Ascending aorta (tissue), 2 donors: ENCODE measurements at regions not wholly inside any gene's neighbourhood (a gene's known extent, or its start where the extent isn't known, plus 50 kb on each side); places are given as distances from the start of the nearest gene placed in this dataset.

Source experiments
- DNase-seq, 2 donors: peaks; one replicate each; pipeline ENCODE4 v3.0.0-alpha.2; 2019; ENCODE audit warnings: low spot score in 2 of 2
- H3K27ac ChIP-seq, 2 donors: fragments of 200-600 bp; sonication (generic); one replicate each; pipeline ENCODE4 v1.5.1; 2016 to 2017; ENCODE audit warnings: mild to moderate bottlenecking in 1 of 2
- H3K27me3 ChIP-seq: fragments of 200-600 bp; sonication (generic); one replicate; pipeline ENCODE4 v1.5.1; 2017
- H3K36me3 ChIP-seq, 2 donors: fragments of 200-600 bp; sonication (generic); one replicate each; pipeline ENCODE4 v1.5.1; 2016
- H3K4me1 ChIP-seq, 2 donors: fragments of 200-600 bp; sonication (generic); one replicate each; pipeline ENCODE4 v1.5.1; 2016 to 2017; ENCODE audit warnings: mild to moderate bottlenecking in 1 of 2
- H3K4me3 ChIP-seq, 2 donors: fragments of 200-600 bp; sonication (generic); one replicate each; pipeline ENCODE4 v1.5.1; 2016 to 2017; ENCODE audit warnings: mild to moderate bottlenecking in 1 of 2
- H3K9me3 ChIP-seq, 2 donors: fragments of 200-600 bp; sonication (generic); one replicate each; pipeline ENCODE4 v1.5.1; 2016
- CTCF ChIP-seq, 3 experiments: fragments of 200-600 bp in 2 of 3; fragments of 450-650 bp in 1 of 3; sonication (generic) in 2 of 3; IDR thresholded peaks; one replicate each; pipeline ENCODE4 v1.5.1; 2016 to 2019; ENCODE audit warnings: antibody characterized with exemption in 3 of 3, mild to moderate bottlenecking in 1 of 3, moderate library complexity in 1 of 3
- intact Hi-C: fragments of 100-400 bp; cut with DNase I; formaldehyde crosslinking; loops from one replicate; pipeline ENCODE4 v1.15.1; 2023

- Histone ChIP-seq H3K36me3 (no peaks in the 10 kb centered on the region), H3K9me3 (no peaks in the 10 kb centered on the region), H3K27ac (no peak overlapping the region), H3K4me3 (no peak overlapping the region), H3K27me3 (no peaks in the 10 kb centered on the region), H3K4me1 (peaks cover 0 to 2% of the 10 kb centered on the region in 2 donors)
- intact Hi-C loops = no loop called here
- DNase-seq = no peak
- no peak for TF ChIP-seq CTCF (IDR thresholded peaks at IDR 0.05)
Measured at GRCh38 chr5:91472631-91473030, 89.5 kb upstream of the ARRDC3 start.

- no peak for TF ChIP-seq CTCF (IDR thresholded peaks at IDR 0.05)
- peak in 1 of 2 donors; percentile 63 for DNase-seq
- no peaks in the 10 kb centered on the region for H3K9me3 ChIP-seq
- peak overlapping the region in 1 of 2 donors; percentile 18 for H3K4me3 ChIP-seq
- no peaks in the 10 kb centered on the region for H3K27me3 ChIP-seq
- intact Hi-C loops = no loop called here
- peaks cover 0 to 2% of the 10 kb centered on the region in 2 donors for H3K4me1 ChIP-seq
- H3K36me3 ChIP-seq = no peaks in the 10 kb centered on the region
- peak overlapping the region; percentile 36 to 43 for H3K27ac ChIP-seq
Measured at GRCh38 chr5:91469517-91470165, 86.5 kb upstream of the ARRDC3 start.

DNA sequence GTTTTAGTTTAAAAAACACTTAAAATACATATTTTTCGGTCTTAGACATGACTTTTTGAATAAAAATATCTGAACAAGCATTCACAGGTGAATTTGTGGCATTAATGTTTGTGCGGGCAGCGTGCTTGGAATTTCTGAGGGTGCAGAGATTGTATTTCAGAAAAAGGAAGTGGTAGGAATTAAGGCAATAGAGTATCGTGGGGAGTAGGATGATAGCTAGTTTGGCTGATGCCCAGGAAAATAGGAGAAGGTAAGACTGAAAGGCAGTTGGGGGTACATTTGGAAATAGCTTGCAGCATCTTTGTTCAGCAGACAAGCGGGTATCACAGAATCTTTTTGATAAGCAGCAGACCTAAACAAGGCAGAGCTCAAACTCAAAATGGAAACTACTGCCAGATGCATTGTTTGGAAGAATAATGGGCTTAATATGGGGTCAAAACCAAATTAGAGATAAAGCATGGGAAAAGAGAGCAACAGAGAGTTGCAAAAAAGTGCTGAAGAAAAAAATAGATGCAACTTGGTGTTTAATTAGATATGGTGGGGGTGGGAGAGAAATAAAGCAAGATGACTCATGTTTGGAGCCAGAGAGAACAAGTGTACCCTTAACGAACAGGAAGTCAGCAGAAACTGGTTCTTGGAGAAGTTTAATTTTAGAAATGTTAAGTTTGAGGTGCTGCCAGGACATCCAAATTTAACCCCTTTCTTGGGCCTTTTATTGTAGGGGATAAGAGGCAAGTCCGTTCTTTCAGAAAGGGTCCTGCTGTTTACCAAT is 85.7 kb upstream of the ARRDC3 start:
- TF ChIP-seq CTCF (IDR thresholded peaks at IDR 0.05) = no peak
- H3K4me3 ChIP-seq = peak overlapping the region in 1 of 2 donors; percentile 18
- peak overlapping the region; percentile 36 to 43 for H3K27ac ChIP-seq
- peaks cover 0 to 2% of the 10 kb centered on the region in 2 donors for H3K4me1 ChIP-seq
- H3K36me3 ChIP-seq = no peaks in the 10 kb centered on the region
- no peaks in the 10 kb centered on the region for H3K27me3 ChIP-seq
- DNase-seq = no peak
- intact Hi-C loops = no loop called here
- no peaks in the 10 kb centered on the region for H3K9me3 ChIP-seq

GRCh38 chr5:91464886-91465646 is 81.9 kb upstream of the ARRDC3 start:
- Histone ChIP-seq H3K36me3 (no peaks in the 10 kb centered on the region), H3K4me3 (no peak overlapping the region), H3K4me1 (no peaks in the 10 kb centered on the region), H3K27me3 (no peaks in the 10 kb centered on the region), H3K9me3 (peaks cover 0 to 2% of the 10 kb centered on the region in 2 donors), H3K27ac (no peak overlapping the region)
- TF ChIP-seq CTCF (IDR thresholded peaks at IDR 0.05) = no peak
- DNase-seq = no peak
- intact Hi-C loops = no loop called here

DNA sequence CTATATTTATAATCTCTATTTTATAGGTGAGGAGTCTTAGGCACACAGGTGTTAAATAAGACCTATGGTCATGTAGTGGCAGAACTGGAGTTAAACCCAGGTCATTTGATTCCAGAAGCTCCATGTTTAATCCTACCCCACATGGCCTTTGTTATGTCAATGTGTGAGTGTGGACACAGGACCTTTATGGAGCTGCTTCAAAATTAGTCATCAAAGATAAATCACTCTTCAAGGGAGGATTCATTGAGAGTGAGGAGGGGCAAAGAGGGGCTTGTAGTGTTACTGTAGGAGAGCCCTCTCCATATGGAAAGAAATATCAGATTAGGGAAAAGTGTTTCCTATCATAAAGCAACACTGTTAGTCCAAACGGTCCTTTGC is 74.6 kb upstream of the ARRDC3 start:
- intact Hi-C loops = no loop called here

More for the DNA sequence above, 74.6 kb upstream of the ARRDC3 start:
- Histone ChIP-seq H3K4me1 (no peaks in the 10 kb centered on the region), H3K9me3 (peaks cover 0 to 4% of the 10 kb centered on the region in 2 donors), H3K4me3 (no peak overlapping the region), H3K36me3 (no peaks in the 10 kb centered on the region), H3K27ac (no peak overlapping the region), H3K27me3 (no peaks in the 10 kb centered on the region)
- no peak for DNase-seq
- no peak for TF ChIP-seq CTCF (IDR thresholded peaks at IDR 0.05)
